GM10248 (cell line): ENCODE measurements at regions not wholly inside any gene's neighbourhood (a gene's known extent, or its start where the extent isn't known, plus 50 kb on each side); places are given as distances from the start of the nearest gene placed in this dataset.

Experiments used
- CTCF ChIA-PET: fragments of 300-600 bp; sonication (Branson Sonifier 250); formaldehyde crosslinking; extraction: SDS; loops from one replicate; lab custom pipeline; 2021; ENCODE audit warnings: antibody characterized with exemption; lab: Yijun Ruan, JAX
- POLR2A ChIA-PET: fragments of 350-650 bp; sonication (Branson Sonifier 250); formaldehyde crosslinking; extraction: SDS; loops from one replicate; lab custom pipeline; 2020; ENCODE audit warnings: antibody characterized with exemption; lab: Yijun Ruan, JAX
- DNase-seq: peaks from one replicate; pipeline ENCODE4 v3.0.0; 2012; ENCODE audit errors: extremely low spot score
- TF ChIP-seq, protein P1 (sequence below): IDR thresholded peaks from 2 replicates; pipeline ENCODE4 v1.5.1; 2012; ENCODE audit warnings: mild to moderate bottlenecking, low read depth; ENCODE audit errors: extremely low read depth, missing control alignments, control extremely low read depth

DNA sequence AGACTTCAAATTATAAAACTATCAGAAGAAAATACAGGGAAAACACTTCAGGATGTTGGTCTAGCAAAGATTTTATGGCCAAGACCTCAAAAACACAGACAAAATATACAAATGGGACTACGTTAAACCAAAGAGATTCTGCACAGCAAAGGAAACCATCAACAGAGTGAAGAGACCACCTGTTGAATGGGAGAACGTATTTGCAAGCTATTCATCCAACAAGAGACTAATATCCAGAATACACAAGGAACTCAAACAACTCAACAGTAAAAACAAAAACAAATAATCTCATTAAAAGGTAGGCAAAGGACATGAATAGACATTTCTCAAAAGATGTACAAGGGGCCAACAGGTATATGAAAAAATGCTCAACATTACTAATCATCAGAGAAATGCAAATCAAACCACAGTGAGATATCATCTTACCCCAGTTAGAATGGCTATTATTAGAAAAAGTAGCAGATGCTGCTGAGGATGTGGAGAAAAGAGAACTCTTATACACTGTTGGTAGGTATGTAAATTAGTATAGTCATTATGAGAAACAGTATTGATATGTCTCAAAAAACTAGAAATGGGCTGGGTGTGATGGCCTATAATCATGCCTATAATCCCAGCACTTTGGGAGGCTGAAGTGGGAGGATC lies 112.6 kb downstream of the LRIG2 start:
- ChIA-PET POLR2A (no interaction called here), CTCF (no interaction called here)
- DNase-seq, result no peak
- TF ChIP-seq, protein P1, sequence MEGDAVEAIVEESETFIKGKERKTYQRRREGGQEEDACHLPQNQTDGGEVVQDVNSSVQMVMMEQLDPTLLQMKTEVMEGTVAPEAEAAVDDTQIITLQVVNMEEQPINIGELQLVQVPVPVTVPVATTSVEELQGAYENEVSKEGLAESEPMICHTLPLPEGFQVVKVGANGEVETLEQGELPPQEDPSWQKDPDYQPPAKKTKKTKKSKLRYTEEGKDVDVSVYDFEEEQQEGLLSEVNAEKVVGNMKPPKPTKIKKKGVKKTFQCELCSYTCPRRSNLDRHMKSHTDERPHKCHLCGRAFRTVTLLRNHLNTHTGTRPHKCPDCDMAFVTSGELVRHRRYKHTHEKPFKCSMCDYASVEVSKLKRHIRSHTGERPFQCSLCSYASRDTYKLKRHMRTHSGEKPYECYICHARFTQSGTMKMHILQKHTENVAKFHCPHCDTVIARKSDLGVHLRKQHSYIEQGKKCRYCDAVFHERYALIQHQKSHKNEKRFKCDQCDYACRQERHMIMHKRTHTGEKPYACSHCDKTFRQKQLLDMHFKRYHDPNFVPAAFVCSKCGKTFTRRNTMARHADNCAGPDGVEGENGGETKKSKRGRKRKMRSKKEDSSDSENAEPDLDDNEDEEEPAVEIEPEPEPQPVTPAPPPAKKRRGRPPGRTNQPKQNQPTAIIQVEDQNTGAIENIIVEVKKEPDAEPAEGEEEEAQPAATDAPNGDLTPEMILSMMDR, result no peak

GRCh38 chr1:113190078-113190477 lies 117.1 kb downstream of the LRIG2 start:
- POLR2A ChIA-PET, result no interaction called here
- no peak for DNase-seq
- TF ChIP-seq, protein P1, result no peak
- CTCF ChIA-PET, result interaction anchor here (1.2 to 1.8 kb wide), 2 partner anchors 26 to 49 kb away, joined by 3 to 4 read pairs; no protein-coding TSS in a partner anchor

DNA sequence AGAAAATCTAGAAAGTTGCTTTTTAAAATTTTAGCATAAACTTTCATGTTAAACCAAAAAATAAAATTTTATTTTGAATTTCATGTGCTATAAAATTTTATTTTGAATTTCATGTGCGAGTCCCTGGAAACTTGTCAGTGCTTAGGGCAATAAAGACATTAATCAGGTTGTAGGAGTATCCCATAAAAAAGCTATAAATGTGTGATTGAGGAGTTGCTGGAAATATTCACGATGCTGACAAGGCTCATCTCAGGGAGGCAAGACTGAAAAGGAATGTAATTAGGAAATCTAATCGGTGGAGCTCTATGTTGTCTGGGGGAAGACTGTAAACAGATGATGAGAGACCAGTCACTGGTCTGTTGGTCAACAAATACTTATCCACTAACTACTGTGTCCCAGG lies 117.9 kb downstream of the LRIG2 start:
- ChIA-PET POLR2A (no interaction called here), CTCF (no interaction called here)
- DNase-seq, result no peak
- TF ChIP-seq, protein P1, result no peak

DNA sequence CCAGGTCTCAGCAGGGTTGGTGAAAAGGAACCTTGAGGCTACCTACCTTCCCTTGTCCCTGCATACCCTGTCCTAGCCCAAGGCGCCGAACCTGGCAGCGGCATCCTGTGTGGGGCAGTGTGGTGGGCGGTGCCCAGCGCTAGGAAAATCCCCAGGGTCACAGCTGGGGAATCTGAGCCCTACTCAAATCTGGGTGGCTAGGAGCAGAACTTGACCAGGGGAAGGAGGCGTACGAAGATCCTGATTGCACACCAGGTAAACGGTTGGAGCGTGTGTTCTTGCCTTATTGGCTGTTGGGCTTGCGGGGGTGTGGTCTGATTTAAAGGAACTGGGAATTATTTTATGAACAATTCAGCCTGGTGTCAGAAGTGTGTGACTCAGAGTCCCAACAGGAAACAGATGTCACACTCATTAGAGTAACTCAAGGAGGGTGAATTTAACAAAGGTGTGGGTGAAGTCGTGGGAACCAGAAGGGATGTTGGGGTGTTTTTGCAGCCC lies 118.6 kb downstream of the LRIG2 start:
- ChIA-PET CTCF (no interaction called here), POLR2A (no interaction called here)
- TF ChIP-seq, protein P1, result no peak
- DNase-seq, result no peak

DNA sequence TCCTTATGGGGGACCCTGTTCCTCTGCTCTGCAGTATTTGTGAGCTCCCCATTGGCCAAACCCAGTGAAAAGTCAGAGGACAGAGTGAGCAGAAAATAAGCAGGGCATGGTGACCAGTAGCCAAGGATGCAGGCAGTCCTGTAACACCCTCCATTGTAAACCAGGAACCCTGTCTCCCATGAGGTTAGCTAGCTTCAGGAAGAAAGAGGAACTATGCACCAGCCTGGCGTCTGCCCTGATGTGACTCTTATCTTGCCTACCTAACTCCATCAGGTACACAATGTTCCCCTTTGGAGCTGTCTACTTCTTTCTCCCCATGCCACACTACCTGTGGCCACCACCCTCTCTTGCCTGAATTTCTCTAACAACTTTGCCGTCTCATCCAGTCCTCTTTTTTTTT lies 119.2 kb downstream of the LRIG2 start:
- ChIA-PET CTCF (interaction anchor here (1.4 kb wide), 1 partner anchor 53 kb away, joined by 3 read pairs; no protein-coding TSS in a partner anchor), POLR2A (no interaction called here)
- DNase-seq, result no peak
- TF ChIP-seq, protein P1, result no peak

- no peak for DNase-seq
- POLR2A ChIA-PET, result no interaction called here
- TF ChIP-seq, protein P1, result no peak
- CTCF ChIA-PET, result interaction anchor here (1.4 kb wide), 1 partner anchor 54 kb away, joined by 3 read pairs; no protein-coding TSS in a partner anchor
Observed at GRCh38 chr1:113192980-113193379, 120.0 kb downstream of the LRIG2 start.
